Endothelial cell of umbilical vein (primary cell): ENCODE measurements at regions not wholly inside any gene's neighbourhood (a gene's known extent, or its start where the extent isn't known, plus 50 kb on each side); places are given as distances from the start of the nearest gene placed in this dataset.

ENCODE experiments used
- BruUV-seq: library from RNA; stranded (reverse); fragments of 400-500 nt; replicated peaks from 2 replicates; lab custom pipeline; 2021; lab: Mats Ljungman, UMichigan
- CTCF ChIA-PET: fragments of 300-600, 350-600 bp; sonication (Branson Sonifier 250); formaldehyde crosslinking; loops from one replicate; lab custom pipeline; 2021; ENCODE audit warnings: antibody characterized with exemption, inconsistent platforms; lab: Charles Lee
- POLR2A ChIA-PET: fragments of 300-600, 350-600 bp; sonication (Branson Sonifier 250); formaldehyde crosslinking; loops from one replicate; lab custom pipeline; 2021; ENCODE audit warnings: antibody characterized with exemption, inconsistent platforms; lab: Charles Lee
- DNase-seq: peaks from one replicate; pipeline ENCODE4 v3.0.0-alpha.2; 2011; ENCODE audit warnings: low read depth, low spot score
- FAIRE-seq: peaks from 2 replicates; lab custom pipeline; 2011; peaks lifted over from hg19 to GRCh38; lab: Jason Lieb, UNC
- H2AFZ ChIP-seq: 2 replicates; pipeline ENCODE4 v1.6.0; 2012; ENCODE audit warnings: low read depth, low read length, control low read depth, inconsistent platforms
- H3K27ac ChIP-seq: 2 replicates; pipeline ENCODE4 v1.5.1; 2011; ENCODE audit warnings: low read depth, mild to moderate bottlenecking, control low read depth, low read length, moderate library complexity; ENCODE audit not compliant: insufficient read depth
- H3K27me3 ChIP-seq, 2 experiments: 2 replicates each; pipeline versions ENCODE4 v1.6.0 to v1.6.1; 2011; ENCODE audit warnings: low read length in 2 of 2, mixed read lengths in 1 of 2; ENCODE audit not compliant: control insufficient read depth in 2 of 2, insufficient read depth in 2 of 2
- H3K36me3 ChIP-seq, 2 experiments: 2 replicates in 1 of 2; 3 replicates in 1 of 2; pipeline ENCODE4 v1.5.1; 2011; ENCODE audit warnings: low read length in 2 of 2, mild to moderate bottlenecking in 1 of 2, moderate library complexity in 1 of 2; ENCODE audit not compliant: control insufficient read depth in 2 of 2, insufficient read depth in 2 of 2; ENCODE audit errors: extremely low read depth in 1 of 2
- H3K4me1 ChIP-seq: 3 replicates; pipeline ENCODE4 v1.5.1; 2011; ENCODE audit warnings: mild to moderate bottlenecking, low read length; ENCODE audit not compliant: control insufficient read depth, insufficient read depth; ENCODE audit errors: extremely low read depth
- H3K4me2 ChIP-seq: 2 replicates; pipeline ENCODE4 v1.6.1; 2011; ENCODE audit warnings: low read length, control low read depth, mixed read lengths; ENCODE audit not compliant: insufficient read depth
- H3K4me3 ChIP-seq, 3 experiments: fragments of 200-600 bp in 1 of 3; sonication (generic), shearing (Covaris generic) in 1 of 3; replicated peaks in 1 of 3; 2 replicates each; pipeline ENCODE4 v1.5.1; 2011 to 2016; ENCODE audit warnings: control low read depth in 3 of 3, low read length in 3 of 3, mild to moderate bottlenecking in 2 of 3, inconsistent platforms in 1 of 3, low read depth in 1 of 3, moderate library complexity in 1 of 3; ENCODE audit not compliant: insufficient read depth in 1 of 3
- H3K79me2 ChIP-seq: 2 replicates; pipeline ENCODE4 v1.6.0; 2012; ENCODE audit warnings: low read length, inconsistent platforms; ENCODE audit not compliant: control insufficient read depth, insufficient read depth
- H3K9ac ChIP-seq: replicated peaks from 2 replicates; pipeline ENCODE3; 2011; ENCODE audit warnings: low read length, control low read depth; ENCODE audit not compliant: insufficient read depth; ENCODE audit errors: extremely low read depth
- H3K9me1 ChIP-seq: replicated peaks from 3 replicates; pipeline ENCODE4 v1.6.0; 2011; ENCODE audit warnings: mild to moderate bottlenecking, low read length; ENCODE audit not compliant: control insufficient read depth, insufficient read depth; ENCODE audit errors: extremely low read depth
- H3K9me3 ChIP-seq: replicated peaks from 2 replicates; pipeline ENCODE4 v1.5.1; 2012; ENCODE audit warnings: low read length, inconsistent platforms; ENCODE audit not compliant: control insufficient read depth, insufficient read depth
- H4K20me1 ChIP-seq: replicated peaks from 2 replicates; pipeline ENCODE3; 2011; ENCODE audit warnings: mild to moderate bottlenecking, low read length; ENCODE audit not compliant: control insufficient read depth, insufficient read depth; ENCODE audit errors: extremely low read depth
- EZH2 ChIP-seq: IDR thresholded peaks from 2 replicates; pipeline ENCODE4 v1.6.1; 2012; ENCODE audit warnings: borderline replicate concordance, low read depth, mild to moderate bottlenecking, moderate library complexity, low read length, inconsistent platforms; ENCODE audit not compliant: severe bottlenecking
- FOS ChIP-seq: IDR thresholded peaks from 2 replicates; pipeline ENCODE4 v1.6.1; 2011; ENCODE audit warnings: mild to moderate bottlenecking, low read length, moderate library complexity, borderline replicate concordance; ENCODE audit not compliant: insufficient read depth
- GATA2 ChIP-seq: IDR thresholded peaks from 2 replicates; pipeline ENCODE4 v1.7.0; 2011; ENCODE audit warnings: low read depth, mild to moderate bottlenecking, moderate library complexity, mixed read lengths, low read length; ENCODE audit not compliant: insufficient read length, insufficient read depth
- JUN ChIP-seq: IDR thresholded peaks from 2 replicates; pipeline ENCODE4 v1.6.1; 2011; ENCODE audit warnings: borderline replicate concordance, low read depth; ENCODE audit not compliant: insufficient read length, insufficient read depth
- MAX ChIP-seq: IDR thresholded peaks from 2 replicates; pipeline ENCODE4 v1.6.1; 2011; ENCODE audit not compliant: insufficient read depth, insufficient read length
- MYC ChIP-seq: IDR thresholded peaks from one replicate; pipeline ENCODE4 v1.6.1; 2011; ENCODE audit warnings: mild to moderate bottlenecking, low read depth, low read length
- POLR2A ChIP-seq: IDR thresholded peaks from 2 replicates; pipeline ENCODE4 v1.6.1; 2012; ENCODE audit warnings: low read depth, mild to moderate bottlenecking, control low read depth, low read length
- POLR2AphosphoS5 ChIP-seq: IDR thresholded peaks from 2 replicates; pipeline ENCODE4 v1.6.1; 2012; ENCODE audit warnings: low read depth, mild to moderate bottlenecking, control low read depth, low read length, moderate library complexity; ENCODE audit not compliant: insufficient read depth
- dilution Hi-C: fragments of 300-500 bp; cut with MboI; formaldehyde crosslinking; loops from one replicate; pipeline ENCODE4 v1.15.0; 2019; ENCODE audit warnings: low sequenced_read_pairs; ENCODE audit not compliant: extremely low pct_ligation_motif_present
- intact Hi-C: fragments of 100-400 bp; cut with micrococcal nuclease; formaldehyde crosslinking; loops from one replicate; pipeline ENCODE4 v1.10.0; 2022
- TF ChIP-seq, protein P1 (sequence below), 2 donors: IDR thresholded peaks; 1 replicate in 1 of 2; 2 replicates in 1 of 2; pipeline ENCODE4 v1.5.1; 2011; ENCODE audit warnings: low read length in 2 of 2, mild to moderate bottlenecking in 2 of 2, moderate library complexity in 2 of 2, control low read depth in 1 of 2, inconsistent platforms in 1 of 2, low read depth in 1 of 2; ENCODE audit not compliant: insufficient read depth in 1 of 2; ENCODE audit errors: extremely low read depth in 1 of 2

GRCh38 chr17:36863676-36864612 is 73.3 kb upstream of the LHX1 start:
- Histone ChIP-seq H3K9me3 (no peaks in the 10 kb centered on the region), H3K9ac (no peak overlapping the region), H2AFZ (no peak overlapping the region), H3K4me3 (no peak overlapping the region), H3K4me2 (no peak overlapping the region), H3K36me3 (no peaks in the 10 kb centered on the region), H4K20me1 (no peaks in the 10 kb centered on the region), H3K4me1 (no peaks in the 10 kb centered on the region), H3K9me1 (no peaks in the 10 kb centered on the region), H3K79me2 (no peaks in the 10 kb centered on the region), H3K27ac (no peak overlapping the region), H3K27me3 (peaks cover 0 to 3% of the 10 kb centered on the region in 2 experiments)
- dilution Hi-C loops (no loop called here), intact Hi-C loops (no loop called here)
- BruUV-seq = no TSS peak
- no peak for FAIRE-seq
- CTCF ChIA-PET = interaction anchor here (0.6 kb wide), 1 partner anchor 786 kb away, joined by 3 read pairs; no protein-coding TSS in a partner anchor
- no peak for DNase-seq
- POLR2A ChIA-PET = no interaction called here
- TF ChIP-seq FOS (no peak), MYC (no peak), EZH2 (no peak), POLR2A (no peak), MAX (no peak), JUN (no peak), POLR2AphosphoS5 (no peak), GATA2 (no peak)
- TF ChIP-seq, protein P1, sequence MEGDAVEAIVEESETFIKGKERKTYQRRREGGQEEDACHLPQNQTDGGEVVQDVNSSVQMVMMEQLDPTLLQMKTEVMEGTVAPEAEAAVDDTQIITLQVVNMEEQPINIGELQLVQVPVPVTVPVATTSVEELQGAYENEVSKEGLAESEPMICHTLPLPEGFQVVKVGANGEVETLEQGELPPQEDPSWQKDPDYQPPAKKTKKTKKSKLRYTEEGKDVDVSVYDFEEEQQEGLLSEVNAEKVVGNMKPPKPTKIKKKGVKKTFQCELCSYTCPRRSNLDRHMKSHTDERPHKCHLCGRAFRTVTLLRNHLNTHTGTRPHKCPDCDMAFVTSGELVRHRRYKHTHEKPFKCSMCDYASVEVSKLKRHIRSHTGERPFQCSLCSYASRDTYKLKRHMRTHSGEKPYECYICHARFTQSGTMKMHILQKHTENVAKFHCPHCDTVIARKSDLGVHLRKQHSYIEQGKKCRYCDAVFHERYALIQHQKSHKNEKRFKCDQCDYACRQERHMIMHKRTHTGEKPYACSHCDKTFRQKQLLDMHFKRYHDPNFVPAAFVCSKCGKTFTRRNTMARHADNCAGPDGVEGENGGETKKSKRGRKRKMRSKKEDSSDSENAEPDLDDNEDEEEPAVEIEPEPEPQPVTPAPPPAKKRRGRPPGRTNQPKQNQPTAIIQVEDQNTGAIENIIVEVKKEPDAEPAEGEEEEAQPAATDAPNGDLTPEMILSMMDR (IDR thresholded peaks at IDR 0.05; ENCODE audit: extremely low read depth in 1 of 2, insufficient read depth in 1 of 2, low read depth in 1 of 2, low read length in 2 of 2) = no peak
